Body of pancreas (tissue), 4 donors: ENCODE measurements at regions not wholly inside any gene's neighbourhood (a gene's known extent, or its start where the extent isn't known, plus 50 kb on each side); places are given as distances from the start of the nearest gene placed in this dataset.

ENCODE experiments used
- CTCF ChIP-seq, 7 experiments: fragments of 450-650 bp in 4 of 7; fragments of 200-600 bp in 3 of 7; sonication (generic) in 3 of 7; IDR thresholded peaks; one replicate each; pipeline ENCODE4 v1.5.1; 2016 to 2019; ENCODE audit warnings: antibody characterized with exemption in 7 of 7
- POLR2A ChIP-seq, 3 donors: fragments of 450-650 bp; IDR thresholded peaks; one replicate each; pipeline ENCODE4 v1.6.1; 2016; ENCODE audit warnings: antibody characterized with exemption in 3 of 3, mild to moderate bottlenecking in 2 of 3

GRCh38 chr5:145548097-145548496 is 287.0 kb downstream of the PRELID2 start:
- TF ChIP-seq POLR2A (IDR thresholded peaks at IDR 0.05) (no peak), CTCF (IDR thresholded peaks at IDR 0.05) (no peak)
